GM21360 (cell line): ENCODE measurements at regions not wholly inside any gene's neighbourhood (a gene's known extent, or its start where the extent isn't known, plus 50 kb on each side); places are given as distances from the start of the nearest gene placed in this dataset.
"Not testable (repeated sequence)": the region's sequence is repeated elsewhere in the genome, so short reads cannot be mapped to it uniquely, and the experiment has no call there.

Source experiments
- ATAC-seq: cut with Tn5 transposase; IDR thresholded peaks from one replicate; pipeline ENCODE4 v1.9.1; 2021; ENCODE audit warnings: mild to moderate bottlenecking, moderate library complexity; ENCODE audit not compliant: unreplicated experiment

DNA sequence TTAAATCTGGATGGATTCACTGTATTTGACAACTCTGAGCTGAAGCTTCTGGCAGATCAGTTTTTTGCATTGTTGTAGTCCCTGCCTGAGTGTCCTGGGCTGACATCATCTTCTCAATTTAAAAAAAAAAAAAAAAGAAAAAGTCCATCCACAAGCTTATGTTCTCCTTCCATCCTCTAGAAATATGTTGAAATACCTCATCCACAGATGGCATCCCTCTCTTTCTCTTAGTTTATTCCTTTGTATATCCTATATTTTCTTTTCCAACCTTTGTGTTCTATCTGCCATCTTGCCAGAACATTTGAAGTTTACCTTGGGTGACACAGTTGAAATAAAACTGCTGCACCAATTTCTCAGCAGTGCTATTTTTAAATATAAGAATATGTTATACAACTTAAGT is 184.4 kb upstream of the PKN2 start:
- no peak for ATAC-seq

DNA sequence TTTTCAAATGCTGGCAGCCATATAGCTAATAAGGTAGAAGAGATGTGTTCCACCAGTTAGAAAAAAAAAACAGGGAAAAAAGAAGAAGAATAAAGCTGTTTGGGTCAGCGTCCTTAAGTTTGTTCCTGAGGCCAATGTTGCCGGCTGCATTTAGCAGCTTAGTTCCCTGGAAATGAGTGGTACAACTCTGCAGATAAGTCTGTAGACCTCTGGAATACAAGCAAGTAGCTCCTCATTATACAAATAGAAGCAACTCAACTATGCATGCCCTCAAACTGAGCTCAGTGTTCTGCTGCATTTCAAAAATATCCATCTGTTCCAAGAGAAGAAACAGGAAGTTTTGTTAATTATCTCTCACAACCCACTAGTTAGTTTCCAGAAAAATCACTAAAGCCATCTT is 181.2 kb upstream of the PKN2 start:
- no peak for ATAC-seq

DNA sequence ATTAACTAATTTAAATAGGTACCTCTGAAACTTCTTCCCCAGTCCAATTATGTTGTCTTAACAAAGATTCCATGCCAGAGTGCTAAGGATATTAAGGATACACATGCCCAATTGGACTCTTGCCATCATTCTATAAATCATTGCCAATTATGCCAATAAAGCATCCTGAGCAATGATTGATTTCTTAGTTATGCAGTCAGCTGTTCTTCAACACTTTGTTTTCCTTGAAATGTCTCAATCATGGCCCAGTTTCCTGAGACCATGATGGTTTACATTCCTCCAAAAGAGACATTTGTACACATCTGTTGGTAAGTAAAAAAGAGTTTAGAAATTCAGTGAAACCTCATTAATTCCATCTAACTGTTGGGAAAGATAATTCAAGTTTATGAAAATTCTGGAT is 180.4 kb upstream of the PKN2 start:
- ATAC-seq = no peak

DNA sequence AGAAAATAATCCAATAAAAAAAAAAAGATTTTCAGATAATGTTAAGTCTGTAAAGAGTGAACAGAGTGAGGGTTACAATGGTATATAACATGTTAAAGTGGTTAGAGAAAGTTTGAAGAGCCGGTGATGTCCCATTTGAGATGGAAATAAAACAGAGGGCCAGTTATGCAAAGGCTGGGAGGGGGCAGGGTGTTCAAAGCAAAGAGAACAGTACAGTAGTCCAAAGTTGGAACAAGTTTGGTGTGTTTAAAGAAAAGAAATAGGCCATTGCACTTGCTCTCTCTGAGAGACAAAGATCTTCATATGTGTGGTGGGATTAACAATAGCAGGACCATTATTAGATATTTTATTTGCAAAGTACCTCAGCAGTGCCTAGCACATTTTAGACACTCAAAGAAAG is 179.5 kb upstream of the PKN2 start:
- no peak for ATAC-seq

DNA sequence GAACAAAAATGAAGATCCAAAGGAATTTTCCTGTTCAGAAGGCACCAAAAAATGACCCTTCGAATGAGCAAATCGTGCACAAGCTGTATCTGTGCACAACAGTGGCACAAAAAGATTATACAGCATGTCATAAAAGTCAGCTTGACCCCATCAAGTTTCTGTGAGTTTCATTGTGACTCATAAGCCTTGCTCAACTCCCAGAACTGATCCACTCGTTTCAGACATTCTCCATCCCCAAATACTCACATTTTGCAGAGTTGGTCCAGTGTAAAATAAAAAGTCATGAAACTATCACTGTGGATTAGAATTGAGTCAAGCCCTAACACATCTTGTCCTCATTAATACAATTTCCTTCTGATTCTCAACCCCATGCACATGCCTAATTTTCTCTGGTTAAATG is 174.7 kb upstream of the PKN2 start:
- no peak for ATAC-seq

DNA sequence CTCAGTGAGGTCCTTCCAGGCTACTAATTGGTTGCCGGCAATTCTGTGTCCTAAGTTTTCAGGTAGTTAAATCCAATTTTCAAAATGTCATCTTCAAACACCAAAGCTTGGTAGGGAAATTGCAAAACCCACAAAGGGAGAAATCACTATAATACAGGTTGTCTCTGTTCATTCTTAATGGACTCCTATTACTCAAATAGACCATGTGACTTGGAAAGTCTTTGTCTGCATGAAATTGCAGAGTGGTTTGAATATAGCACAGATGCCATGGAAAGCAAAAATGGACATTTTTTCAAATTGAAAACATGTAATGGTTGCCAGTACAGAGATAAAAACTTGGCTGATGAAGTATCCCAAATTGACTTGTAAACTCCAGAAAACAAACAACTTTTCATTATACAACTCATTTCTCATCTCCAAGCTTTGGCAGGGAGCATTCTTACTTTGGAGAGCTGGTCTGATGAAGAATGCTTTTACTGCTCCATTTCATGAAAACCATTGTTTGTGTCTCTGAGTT is 169.5 kb upstream of the PKN2 start:
- ATAC-seq = no peak

DNA sequence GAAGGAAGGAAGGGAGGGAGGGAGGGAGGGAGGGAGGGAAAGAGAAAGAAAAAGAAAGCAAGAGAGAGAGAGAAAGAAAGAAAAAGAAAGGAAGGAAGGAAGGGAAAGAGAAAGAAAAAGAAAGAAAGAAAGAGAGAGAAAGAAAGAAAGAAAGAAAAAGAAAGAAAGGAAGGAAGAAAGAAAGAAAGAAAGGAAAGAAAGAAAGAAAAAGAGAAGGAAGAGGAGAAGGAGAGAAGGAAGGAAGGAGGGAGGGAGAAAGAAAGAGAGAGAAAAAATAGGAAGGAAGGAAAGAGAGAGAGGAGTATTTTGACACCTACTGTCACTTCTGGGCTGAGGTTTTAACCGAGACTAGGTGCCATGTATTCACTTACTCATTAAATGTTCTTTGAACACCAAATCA is 166.6 kb upstream of the PKN2 start:
- not testable (repeated sequence) for ATAC-seq

DNA sequence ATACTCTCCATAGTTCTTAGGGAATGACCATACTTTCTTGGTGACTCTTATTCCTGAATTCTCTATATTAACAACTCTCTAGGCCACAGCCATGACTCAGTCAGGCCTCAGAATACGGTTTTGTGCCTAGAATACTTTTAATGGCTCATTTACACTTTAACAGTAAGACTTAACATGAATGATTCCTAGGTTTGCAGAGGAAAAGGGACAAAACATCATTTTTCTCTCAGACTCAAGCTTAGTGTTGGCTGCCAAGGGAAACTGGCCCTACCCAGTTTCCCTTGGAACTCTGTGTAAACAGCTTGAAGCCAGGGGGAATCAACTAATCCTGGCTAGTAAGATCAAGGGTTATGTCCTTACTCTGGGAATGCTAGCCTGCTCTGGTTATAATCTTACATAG is 164.9 kb upstream of the PKN2 start:
- ATAC-seq = no peak

DNA sequence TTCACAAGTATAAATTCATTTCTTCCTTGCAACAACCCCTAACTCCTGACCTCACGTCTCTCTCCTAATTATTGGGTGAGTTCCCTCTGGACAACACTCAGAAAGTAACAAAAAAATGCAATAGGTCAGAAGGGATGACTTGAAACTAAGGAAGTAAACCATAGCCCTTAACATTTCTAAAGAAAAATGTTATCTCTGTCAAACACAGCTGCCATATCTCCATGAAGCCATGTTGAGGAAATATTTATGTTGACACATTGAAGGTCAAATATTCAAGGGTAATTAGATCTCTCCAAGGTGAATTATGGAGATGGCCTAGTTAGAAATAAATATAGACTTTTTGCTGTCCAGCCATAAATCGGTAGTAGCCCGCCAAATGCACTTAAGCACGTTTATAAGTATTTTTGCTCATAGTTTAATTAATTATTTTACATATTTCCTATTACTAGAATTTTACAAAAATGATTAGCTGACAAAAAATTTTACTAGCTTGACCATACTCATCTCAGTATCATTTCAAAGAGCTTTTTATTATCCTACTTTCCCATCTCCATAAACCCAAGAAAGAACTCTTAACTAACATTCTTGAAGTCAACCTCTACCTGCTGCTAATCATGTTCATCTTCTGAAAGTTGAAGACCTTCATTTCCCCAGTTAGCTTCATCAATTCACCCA is 160.1 kb upstream of the PKN2 start:
- ATAC-seq = no peak

DNA sequence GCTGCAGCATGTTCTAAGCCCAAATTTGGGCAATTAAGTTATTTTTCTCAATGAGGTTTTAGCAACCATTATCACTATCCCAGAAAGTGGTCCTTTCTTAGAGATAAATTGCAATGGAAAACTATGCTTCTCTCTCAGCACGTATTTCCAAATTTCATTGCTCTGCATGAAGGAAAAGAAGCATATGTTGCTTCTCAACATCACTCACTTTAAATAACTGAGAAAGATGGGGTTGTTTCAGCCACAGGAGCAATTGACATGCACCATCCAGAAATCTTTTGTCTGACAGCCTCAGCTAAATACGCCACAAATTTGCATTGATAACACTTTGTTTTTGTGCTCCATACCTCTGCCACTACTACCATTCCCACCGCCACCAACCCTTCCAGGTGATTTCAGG is 157.6 kb upstream of the PKN2 start:
- no peak for ATAC-seq

DNA sequence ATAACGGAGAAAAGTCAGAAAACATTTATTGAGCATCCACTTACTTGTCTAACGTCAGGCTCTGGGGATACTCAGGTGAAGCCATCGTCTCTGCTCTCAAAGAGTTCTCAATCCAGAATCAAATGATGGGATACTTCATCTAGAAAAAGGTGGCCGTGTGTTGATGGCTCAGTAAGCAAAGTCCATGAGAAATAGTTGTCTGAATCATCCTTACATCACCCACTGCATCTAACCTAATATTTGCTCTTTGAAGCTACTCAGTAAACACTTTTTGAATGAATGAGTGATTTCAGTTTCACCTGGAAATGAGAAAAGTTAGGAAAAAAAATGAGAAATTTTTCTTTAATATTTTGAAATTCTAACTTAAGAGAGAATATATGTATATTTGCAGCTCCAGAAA is 155.3 kb upstream of the PKN2 start:
- ATAC-seq = no peak

DNA sequence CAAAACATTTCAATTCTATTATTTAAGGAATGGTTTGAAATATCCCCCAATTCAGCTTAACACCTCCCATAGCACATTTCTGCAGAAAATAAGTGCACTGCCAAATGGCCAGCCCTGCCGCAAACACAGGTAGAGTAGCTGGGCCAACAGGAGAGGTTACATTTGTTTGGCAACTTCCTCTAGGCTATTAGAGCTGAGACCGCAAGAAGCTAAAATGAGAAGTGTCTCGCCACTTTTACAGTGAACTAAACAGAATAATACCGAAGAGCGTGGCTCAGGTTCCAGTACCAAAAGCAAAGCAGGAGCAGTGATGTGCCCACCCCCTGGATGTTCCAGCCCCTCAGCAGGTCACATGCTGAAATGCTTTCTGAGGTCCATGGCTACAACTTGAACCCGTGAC is 154.5 kb upstream of the PKN2 start:
- ATAC-seq = no peak

DNA sequence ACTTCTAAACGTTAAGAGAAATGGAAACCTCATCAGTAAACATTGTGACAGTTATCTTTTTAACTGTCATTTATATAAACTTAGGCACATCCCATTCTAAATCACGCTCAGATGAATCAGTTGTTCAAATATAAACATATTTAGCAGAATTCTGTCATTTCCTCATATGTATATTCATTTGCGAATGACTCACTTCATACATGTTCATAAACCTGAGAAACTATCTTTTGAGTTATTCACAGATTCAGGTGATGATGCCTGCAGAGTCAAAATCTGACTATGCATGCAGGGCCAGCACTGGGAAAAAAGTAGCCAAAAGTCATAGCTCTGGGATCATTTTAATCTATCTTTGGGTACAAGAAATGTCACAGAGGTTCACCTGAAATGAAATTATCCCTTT is 153.8 kb upstream of the PKN2 start:
- ATAC-seq = no peak

DNA sequence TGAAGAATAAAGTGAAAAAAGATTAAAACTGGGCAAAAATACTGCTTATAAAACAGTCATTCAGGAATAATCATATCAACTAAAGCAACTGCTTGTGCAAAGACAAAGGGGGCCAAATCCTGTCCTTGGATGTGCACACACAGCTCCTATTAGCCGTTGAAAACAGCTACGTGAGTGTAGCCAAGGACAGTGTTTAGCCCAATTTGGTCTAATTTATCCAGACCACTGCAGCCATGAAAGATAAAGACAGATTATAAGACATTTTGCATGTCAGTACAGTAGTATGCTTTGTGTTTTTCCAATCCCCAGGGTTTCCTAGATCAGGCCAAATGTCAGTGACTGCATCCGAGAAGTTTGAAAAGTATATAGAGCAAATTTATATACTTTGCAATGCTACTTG is 146.3 kb upstream of the PKN2 start:
- no peak for ATAC-seq

DNA sequence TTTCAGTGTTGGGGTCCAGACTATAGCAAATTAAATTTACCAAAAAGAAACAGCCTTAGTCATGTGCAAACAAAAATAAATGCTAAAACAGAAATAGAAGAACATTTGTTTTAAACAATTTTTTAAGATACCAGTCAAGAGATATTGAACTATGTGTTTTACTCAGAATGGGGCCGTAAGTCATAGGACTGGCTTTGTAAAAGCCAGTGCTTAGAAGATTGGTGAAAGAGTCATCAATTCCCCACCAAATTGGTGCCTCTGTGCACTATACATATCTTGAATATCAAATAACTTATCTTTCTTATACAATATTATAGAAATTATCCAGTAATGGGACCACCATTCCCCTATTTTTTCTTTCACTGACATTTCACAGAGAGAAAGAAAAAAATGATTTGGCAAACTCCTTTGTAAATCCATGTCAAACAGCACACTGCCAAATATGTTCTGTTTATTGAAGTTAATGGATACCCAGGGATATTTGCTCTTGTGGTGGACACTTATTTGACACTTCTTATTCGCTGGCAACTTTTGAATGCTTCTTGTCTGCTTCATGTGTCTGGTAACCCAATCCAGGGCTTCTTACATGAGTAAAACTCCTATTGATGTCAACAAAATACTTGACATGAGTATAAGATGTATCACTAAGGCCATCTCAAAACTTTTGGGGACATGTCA is 145.7 kb upstream of the PKN2 start:
- no peak for ATAC-seq

DNA sequence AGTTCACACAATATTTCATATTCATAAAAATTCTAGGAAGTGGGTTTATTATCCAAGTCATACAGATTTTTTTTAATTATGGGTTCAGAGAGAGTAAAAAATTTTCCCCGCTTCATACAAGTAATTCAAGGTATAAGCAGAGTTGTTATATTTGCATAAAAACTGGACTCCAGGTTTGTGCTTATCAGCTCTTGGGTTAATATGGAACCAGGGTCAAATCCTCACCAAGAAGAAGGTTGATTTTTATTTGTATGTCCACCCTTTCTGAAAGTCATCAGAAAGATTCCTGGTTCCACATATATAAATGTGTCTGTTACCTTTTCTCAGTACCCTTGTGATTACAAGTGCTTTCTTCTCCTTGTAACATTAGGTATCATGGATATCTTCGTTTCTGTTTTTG is 143.8 kb upstream of the PKN2 start:
- ATAC-seq = no peak

DNA sequence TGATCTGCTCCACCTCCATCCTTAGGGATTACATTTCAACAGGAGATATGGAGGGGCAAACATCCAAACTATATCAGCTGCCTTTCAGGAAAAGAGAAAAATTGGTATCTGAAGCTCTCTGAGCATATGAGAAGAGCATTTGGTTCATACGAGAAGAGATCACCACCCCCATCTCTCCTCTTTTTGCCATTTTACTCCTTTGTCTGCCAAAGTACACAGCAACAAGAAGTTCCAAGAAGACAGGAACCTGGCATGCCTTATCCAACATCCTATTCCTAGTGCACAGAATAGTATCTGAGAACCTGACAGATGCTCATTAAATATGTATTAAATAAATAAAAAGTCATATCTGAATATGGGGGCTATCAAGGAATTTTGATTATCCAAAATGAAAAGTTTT is 142.5 kb upstream of the PKN2 start:
- no peak for ATAC-seq

DNA sequence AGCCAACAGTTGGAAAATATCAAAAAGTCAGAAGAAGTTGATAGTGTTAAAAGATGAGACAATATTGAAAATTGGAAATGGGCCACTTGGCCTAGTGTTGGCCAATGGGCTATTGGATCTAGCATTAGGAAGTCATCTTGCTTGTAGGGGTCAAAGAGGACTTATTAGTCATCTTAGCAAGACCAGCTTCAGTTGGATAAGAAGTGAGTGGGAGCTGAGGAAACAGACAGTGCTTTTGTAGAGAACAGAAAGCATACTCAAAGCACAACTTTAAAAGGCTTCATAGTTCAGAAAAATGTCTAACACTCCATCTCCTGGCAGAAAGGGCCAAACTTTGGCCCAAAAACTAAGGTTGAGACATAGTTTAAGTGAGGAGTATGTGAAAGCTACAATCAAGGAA is 139.9 kb upstream of the PKN2 start:
- no peak for ATAC-seq

DNA sequence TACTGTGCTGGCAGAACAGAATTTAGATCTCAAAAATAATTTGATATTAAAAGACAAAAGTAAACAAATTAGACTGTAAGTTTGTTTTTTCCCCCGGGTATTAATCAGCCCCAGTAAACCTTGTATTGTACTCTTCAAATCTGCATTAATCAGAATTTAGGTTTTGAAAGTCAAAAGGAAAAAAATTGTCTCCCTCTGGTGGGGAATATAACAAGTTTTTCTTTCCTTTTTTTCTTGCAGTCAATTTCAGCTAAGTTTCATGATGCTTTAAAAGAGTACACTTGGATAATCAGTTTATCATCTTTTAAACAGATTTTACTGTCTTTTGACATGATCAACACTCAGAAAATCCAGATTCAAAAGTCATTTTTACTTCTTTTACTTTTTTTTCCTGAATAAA is 134.5 kb upstream of the PKN2 start:
- ATAC-seq = no peak

DNA sequence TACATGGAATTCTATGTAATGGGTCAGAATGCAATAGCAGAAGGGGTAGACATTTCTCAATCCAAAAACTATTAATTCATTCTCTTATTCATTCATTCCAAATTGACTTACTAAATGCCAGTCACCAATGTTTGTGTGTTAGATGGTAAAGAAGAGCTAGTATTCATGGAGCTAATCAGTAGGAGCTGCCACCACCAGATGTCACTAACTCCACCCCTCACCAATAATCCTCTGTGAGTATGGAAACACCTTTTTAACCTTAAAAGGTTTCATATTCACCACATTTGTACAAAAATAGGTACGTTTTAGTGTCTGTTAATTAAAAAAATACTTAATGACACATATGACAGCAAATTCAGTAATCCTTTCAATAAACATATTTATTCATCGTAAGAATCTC is 131.8 kb upstream of the PKN2 start:
- no peak for ATAC-seq

DNA sequence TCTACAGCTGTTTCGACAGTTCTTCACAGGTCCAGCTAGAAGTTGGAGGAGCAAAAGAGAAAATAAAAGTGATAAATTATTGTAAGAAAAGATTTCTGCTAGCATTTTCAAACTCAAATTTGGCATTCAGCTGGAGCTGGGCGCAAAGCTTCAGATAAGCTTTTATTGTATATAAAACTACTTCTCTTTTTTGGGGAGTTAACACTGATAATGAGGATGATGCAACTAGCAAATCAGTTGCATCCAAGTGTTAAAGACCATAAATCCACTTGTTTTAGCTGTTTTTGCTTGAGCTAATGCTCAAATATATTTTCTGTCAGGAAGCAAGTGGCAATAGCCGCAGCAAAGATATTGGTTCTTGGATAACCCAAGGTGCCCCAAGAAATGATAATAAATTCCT is 127.1 kb upstream of the PKN2 start:
- ATAC-seq = no peak

DNA sequence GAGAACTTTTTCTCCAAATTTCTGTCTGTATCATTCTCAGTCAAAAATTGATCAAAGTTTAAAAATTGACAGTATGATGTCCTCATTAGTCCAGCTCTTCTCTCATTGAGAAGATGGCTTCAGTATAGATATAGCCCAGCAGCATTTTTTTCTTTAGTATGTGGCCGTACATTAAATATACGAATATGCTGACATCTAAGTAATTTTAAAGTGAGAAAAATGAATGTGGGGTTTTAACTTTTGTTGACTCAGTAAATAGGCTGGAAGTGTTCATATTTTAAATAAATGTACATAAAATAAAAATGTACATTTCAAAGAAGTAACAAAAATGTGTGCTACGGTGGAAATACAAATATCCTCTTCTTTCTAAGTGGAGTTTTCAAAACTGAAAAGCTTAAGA is 123.5 kb upstream of the PKN2 start:
- no peak for ATAC-seq

DNA sequence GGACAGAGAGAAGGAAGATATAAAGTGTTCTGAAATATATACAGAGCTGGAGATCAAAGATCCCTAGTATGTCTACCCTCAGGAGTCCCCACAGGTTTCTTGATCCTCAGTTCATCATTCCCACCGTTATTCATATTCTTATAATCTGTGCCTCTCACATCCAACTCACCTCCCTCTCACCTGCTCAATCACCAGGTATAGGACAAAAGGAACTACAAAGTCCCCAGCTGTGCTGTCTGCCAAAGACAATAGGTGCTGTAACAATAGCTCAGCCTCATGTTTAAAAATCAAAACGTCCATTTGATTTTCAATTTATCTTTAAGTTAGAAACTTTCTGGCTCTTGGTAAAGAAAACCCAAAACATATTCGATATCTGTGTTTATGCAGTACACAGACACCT is 121.1 kb upstream of the PKN2 start:
- no peak for ATAC-seq
